HG02852 (cell line): ENCODE measurements at regions not wholly inside any gene's neighbourhood (a gene's known extent, or its start where the extent isn't known, plus 50 kb on each side); places are given as distances from the start of the nearest gene placed in this dataset.
A peak's percentile ranks its signal among the peaks of the same experiment; 100 is the strongest.
"Not testable (repeated sequence)": the region's sequence is repeated elsewhere in the genome, so short reads cannot be mapped to it uniquely, and the experiment has no call there.

Experiments used
- ATAC-seq: cut with Tn5 transposase; IDR thresholded peaks from one replicate; pipeline ENCODE4 v1.9.1; 2021; ENCODE audit warnings: mild to moderate bottlenecking, moderate library complexity; ENCODE audit not compliant: unreplicated experiment

- no peak for ATAC-seq
These were observed 313.4 kb downstream of the GJA1 start for GRCh38 chr6:121748850-121749249.

- ATAC-seq, result no peak
These were observed 320.0 kb downstream of the GJA1 start for GRCh38 chr6:121755485-121755884.

- ATAC-seq, result no peak
These were observed 321.2 kb downstream of the GJA1 start for GRCh38 chr6:121756666-121757065.

GRCh38 chr6:121759370-121759769, 323.9 kb downstream of the GJA1 start:
- ATAC-seq, result peak; percentile 74

GRCh38 chr6:121760191-121760590, 324.7 kb downstream of the GJA1 start:
- no peak for ATAC-seq

- no peak for ATAC-seq
These were observed 325.3 kb downstream of the GJA1 start for GRCh38 chr6:121760745-121761144.

- ATAC-seq, result peak; percentile 87
These were observed 329.0 kb downstream of the GJA1 start for GRCh38 chr6:121764493-121764892.

GRCh38 chr6:121765060-121765459, 329.6 kb downstream of the GJA1 start:
- ATAC-seq, result no peak

GRCh38 chr6:121767211-121767610, 331.8 kb downstream of the GJA1 start:
- ATAC-seq, result no peak

- ATAC-seq, result peak; percentile 42
These were observed 335.5 kb downstream of the GJA1 start for GRCh38 chr6:121770943-121771342.

GRCh38 chr6:121771937-121772720, 336.7 kb downstream of the GJA1 start:
- ATAC-seq, result peak; percentile 80

GRCh38 chr6:121776054-121776453, 340.6 kb downstream of the GJA1 start:
- no peak for ATAC-seq

- no peak for ATAC-seq
These were observed 345.2 kb downstream of the GJA1 start for GRCh38 chr6:121780325-121781321.

- no peak for ATAC-seq
These were observed 356.2 kb downstream of the GJA1 start for GRCh38 chr6:121791396-121792315.

GRCh38 chr6:121794630-121795029, 359.2 kb downstream of the GJA1 start:
- ATAC-seq, result no peak

GRCh38 chr6:121797598-121797997, 362.2 kb downstream of the GJA1 start:
- not testable (repeated sequence) for ATAC-seq

- ATAC-seq, result not testable (repeated sequence)
These were observed 362.7 kb downstream of the GJA1 start for GRCh38 chr6:121798126-121798525.

GRCh38 chr6:121799574-121799973, 364.1 kb downstream of the GJA1 start:
- ATAC-seq, result no peak

- ATAC-seq, result no peak
These were observed 364.6 kb downstream of the GJA1 start for GRCh38 chr6:121800047-121800446.

- ATAC-seq, result no peak
These were observed 370.7 kb downstream of the GJA1 start for GRCh38 chr6:121806116-121806515.

- no peak for ATAC-seq
These were observed 373.8 kb downstream of the GJA1 start for GRCh38 chr6:121809211-121809610.
